ENCODE measurements at regions not wholly inside any gene's neighbourhood (a gene's known extent, or its start where the extent isn't known, plus 50 kb on each side); places are given as distances from the start of the nearest gene placed in this dataset.
"Not testable (repeated sequence)": the region's sequence is repeated elsewhere in the genome, so short reads cannot be mapped to it uniquely, and the experiment has no call there.

DNA sequence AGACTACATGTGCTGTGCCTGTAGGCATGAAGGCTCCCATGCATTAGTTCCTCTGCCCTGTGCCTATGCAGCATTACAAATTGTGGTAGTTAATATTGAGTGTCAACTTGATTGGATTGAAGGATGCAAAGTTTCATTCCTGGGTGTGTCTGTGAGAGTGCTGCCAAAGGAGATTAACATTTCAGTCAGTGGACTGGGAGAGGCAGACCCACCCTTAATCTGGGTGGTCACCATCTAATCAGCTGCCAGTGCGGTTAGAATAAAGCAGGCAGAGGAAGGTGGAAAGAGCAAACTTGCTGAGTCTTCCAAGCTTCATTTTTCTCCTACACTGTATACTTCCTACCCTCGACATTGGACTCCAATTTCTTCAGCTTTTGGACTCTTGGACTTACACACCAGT lies 460.2 kb upstream of the SMIM31 start:
- DNase-seq (ENCODE audit: low read depth in 1 of 2, low spot score in 1 of 2), result no peak

GRCh38 chr4:164301430-164301829 lies 452.5 kb upstream of the SMIM31 start:
- no peak for DNase-seq (ENCODE audit: low read depth in 1 of 2, low spot score in 1 of 2)

DNA sequence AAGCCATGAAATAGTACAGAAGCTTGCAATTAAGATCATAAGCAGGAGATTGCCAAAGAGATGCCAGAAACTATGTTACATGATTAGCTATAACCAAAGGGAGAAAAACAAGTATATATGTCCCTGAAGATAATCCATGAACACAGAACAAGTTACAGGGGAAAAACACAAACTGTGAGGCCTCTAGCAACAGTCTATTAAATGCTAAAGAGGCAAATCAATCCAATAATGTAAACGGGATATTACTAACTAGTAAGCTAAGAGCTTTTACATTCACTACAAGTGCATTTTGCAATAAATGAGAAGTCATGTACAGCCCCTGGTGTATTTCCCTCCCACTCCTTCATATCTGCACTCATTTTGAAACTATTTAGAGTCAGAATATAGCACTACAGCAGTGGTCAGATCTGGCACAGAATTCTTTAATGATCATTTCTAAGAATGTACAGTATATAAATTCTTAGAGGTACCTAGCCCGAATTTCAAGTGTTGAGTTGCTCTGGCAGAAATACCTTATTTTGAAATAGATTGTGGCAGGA lies 449.8 kb upstream of the SMIM31 start:
- DNase-seq (ENCODE audit: low read depth in 1 of 2, low spot score in 1 of 2), result no peak

- DNase-seq (ENCODE audit: low read depth in 1 of 2, low spot score in 1 of 2), result no peak
These were observed 449.1 kb upstream of the SMIM31 start for GRCh38 chr4:164304861-164305260.

DNA sequence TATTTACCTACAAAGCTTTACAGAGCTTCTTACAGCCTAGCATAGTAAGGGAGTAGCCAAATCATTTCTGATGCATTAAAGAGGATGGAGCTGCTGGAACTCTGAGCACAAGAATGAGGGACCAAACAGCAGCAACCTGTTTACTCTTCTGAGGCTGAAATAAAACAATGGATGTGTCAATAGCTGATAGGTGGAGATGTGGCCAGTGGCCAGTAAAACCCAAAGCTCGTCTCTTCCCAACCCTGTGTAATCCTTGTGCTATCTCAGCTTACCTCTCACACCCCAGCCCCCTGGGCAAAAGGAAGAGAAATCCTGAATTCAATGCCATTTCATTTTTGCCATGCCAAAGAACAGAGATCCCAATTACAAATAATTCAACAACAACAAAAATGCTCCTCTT lies 446.7 kb upstream of the SMIM31 start:
- DNase-seq (ENCODE audit: low read depth in 1 of 2, low spot score in 1 of 2), result no peak

DNA sequence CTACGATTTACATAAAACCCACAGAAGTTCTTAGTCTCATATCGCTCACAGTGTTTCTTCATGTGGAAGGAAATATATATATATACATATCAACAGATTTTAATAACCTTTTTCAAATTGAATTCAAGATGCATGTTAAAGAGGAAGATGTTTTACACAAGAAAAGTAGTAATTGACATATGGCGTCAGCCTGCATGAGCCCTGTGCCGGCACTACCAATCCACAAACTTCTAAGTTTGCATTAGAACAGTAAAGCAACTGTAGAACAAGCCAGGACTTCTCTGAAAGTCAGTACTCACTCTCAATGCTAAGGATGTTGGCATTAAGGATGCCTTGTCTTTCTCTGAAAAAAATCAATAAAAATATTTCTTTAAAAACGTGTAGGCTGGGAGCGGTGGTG lies 441.3 kb upstream of the SMIM31 start:
- no peak for DNase-seq (ENCODE audit: low read depth in 1 of 2, low spot score in 1 of 2)

DNA sequence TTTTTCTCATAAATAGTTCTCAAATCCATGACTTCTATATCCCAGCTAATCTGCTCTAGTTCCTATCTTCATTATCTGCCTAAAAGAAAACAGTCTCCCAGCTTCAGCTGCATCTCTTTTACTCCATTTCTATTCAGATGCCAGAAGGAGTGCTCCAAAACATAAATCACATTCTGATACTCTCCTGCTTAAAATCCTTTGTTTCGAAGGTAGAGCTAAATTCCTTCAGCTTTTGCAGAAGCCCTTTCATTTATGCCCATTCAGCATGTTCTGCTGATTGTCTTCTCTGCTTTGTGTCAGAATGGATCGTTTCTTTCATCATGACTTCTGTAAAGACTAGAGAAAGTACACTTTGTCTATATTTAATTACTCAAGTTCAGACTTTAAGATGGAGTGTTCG lies 440.1 kb upstream of the SMIM31 start:
- DNase-seq (ENCODE audit: low read depth in 1 of 2, low spot score in 1 of 2), result no peak

- DNase-seq (ENCODE audit: low read depth in 1 of 2, low spot score in 1 of 2), result no peak
These were observed 435.6 kb upstream of the SMIM31 start for GRCh38 chr4:164318350-164318749.

GRCh38 chr4:164319688-164320087 lies 434.2 kb upstream of the SMIM31 start:
- no peak for DNase-seq (ENCODE audit: low read depth in 1 of 2, low spot score in 1 of 2)

DNA sequence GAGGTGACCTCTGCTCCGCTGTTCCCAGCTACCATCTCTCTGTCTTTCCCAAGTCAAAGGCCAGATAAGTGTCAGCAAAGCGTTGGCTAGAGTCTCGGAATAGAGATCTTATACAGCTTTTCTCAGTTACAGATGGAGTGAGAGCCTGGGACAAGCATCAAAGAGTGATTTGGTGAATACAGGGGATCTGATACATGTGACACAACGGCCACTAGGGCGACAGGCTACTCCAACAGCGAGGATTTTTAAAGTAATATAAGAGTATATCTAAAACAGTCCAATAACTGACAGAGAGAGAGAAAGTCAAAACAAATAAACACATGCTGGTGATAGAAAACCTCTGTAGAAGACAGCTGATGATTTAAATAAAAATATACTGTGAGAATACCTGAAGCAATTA lies 433.1 kb upstream of the SMIM31 start:
- DNase-seq (ENCODE audit: low read depth in 1 of 2, low spot score in 1 of 2), result no peak

GRCh38 chr4:164326056-164326455 lies 427.9 kb upstream of the SMIM31 start:
- no peak for DNase-seq (ENCODE audit: low read depth in 1 of 2, low spot score in 1 of 2)

DNA sequence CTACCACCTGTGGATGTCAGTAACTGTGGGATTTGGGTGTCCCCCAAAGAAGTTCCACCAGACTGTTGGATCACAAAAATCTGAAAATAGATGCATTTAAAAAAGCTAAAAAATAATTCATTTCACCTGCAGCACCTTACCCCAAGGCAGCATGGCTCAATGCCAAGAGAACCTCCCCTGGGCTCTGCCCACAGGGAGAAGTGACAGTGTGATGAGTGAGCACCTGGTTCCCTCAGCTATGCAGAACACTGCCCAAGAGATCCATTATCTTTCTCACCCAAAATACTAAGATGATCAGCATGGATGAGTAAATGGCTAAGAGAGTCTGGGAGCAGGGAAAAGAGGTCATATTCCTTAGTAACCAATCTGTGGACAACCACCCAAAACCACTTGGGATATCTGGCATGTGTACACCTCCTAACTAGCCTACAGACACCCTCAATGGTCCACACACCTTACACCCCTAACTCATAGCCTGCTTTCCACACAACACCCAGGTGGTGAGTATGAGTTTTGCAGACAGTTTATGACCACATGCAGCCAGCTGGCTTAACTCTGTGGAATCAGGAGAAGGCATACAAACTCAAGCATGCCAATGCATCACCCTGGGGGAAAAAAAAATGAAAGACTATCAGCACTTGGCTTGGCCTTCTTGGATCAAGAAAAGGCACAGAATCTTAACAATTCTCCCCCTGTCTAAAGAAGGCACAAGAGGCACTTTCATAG lies 416.5 kb upstream of the SMIM31 start:
- DNase-seq (ENCODE audit: low read depth in 1 of 2, low spot score in 1 of 2), result no peak

GRCh38 chr4:164343472-164343976 lies 410.4 kb upstream of the SMIM31 start:
- no peak for DNase-seq (ENCODE audit: low read depth in 1 of 2, low spot score in 1 of 2)

DNA sequence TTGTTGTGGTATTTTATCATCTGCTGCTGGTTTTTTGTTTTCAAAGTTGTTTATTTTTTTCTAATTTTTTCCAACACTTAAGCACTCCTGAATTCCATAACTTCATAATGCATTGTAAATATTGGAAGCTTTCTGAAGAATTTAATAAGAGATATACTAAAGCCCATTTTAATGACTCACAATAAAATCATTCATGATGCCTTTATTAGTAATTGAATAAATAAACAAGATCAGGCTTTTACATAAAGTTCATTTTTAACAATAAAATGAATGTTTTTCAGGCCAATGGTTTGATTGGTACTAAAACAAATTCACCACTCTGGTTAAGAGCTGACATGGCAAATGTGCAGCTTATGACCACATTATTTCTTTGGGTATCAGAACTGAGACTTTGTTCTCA lies 408.2 kb upstream of the SMIM31 start:
- DNase-seq (ENCODE audit: low read depth in 1 of 2, low spot score in 1 of 2), result no peak

DNA sequence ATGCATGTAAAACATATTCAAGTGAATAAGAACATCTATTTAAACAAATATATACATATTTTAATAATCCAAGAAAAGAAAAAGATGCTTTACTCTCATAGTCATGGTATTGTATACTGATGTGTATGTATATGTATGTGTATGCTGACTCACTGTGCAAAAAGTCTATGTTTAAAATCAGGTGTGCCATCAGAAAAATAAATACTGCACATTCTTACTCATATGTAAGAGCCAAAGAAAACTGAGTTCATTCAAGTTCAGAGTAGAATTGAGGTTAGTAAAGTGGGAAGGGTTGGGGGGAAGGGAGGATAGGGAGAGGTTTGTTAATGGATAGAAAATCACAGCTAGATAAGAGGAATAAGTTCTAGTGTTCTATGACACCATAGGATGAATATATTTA lies 403.9 kb upstream of the SMIM31 start:
- no peak for DNase-seq (ENCODE audit: low read depth in 1 of 2, low spot score in 1 of 2)

GRCh38 chr4:164350716-164351115 lies 403.2 kb upstream of the SMIM31 start:
- not testable (repeated sequence) for DNase-seq (ENCODE audit: low read depth in 1 of 2, low spot score in 1 of 2)

DNA sequence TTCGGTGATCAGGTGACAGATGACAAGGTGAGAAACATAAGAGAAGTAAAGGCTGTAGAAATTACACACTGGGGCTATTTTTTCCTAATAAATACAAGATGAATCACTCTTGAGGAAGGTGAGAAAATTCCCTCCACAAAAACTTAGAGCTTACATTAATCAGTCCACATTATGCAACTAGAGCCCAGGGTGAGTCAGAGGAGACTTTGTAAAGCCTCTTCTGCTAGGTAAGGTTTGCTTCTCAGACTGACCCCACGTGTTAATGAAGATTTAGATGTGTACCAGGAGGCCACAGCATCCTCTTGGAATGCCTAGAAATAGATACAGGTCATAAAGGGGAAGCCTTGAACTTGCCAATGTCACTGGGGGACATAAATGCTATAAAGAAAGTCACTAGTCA lies 396.0 kb upstream of the SMIM31 start:
- DNase-seq (ENCODE audit: low read depth in 1 of 2, low spot score in 1 of 2), result no peak

GRCh38 chr4:164358400-164358799 lies 395.5 kb upstream of the SMIM31 start:
- DNase-seq (ENCODE audit: low read depth in 1 of 2, low spot score in 1 of 2), result no peak

DNA sequence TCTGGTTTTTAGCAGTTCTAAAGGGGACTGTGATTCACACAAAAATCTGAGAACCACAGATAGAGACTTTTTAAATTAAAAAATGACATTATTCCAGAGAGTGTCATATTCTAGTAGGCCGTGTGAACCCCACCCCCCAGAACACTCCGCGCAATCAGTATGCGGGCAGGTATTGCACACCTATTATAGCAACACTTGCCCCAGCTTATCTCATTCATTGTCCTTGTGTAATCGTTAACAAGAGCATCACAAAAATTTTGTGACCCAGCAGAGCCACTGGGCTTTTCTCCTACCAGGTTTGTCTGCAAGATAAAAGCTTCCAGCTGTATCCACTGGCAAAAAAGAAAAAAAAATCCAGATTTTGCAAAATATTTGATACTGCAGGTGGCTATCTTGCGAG lies 394.1 kb upstream of the SMIM31 start:
- DNase-seq (ENCODE audit: low read depth in 1 of 2, low spot score in 1 of 2), result no peak

DNA sequence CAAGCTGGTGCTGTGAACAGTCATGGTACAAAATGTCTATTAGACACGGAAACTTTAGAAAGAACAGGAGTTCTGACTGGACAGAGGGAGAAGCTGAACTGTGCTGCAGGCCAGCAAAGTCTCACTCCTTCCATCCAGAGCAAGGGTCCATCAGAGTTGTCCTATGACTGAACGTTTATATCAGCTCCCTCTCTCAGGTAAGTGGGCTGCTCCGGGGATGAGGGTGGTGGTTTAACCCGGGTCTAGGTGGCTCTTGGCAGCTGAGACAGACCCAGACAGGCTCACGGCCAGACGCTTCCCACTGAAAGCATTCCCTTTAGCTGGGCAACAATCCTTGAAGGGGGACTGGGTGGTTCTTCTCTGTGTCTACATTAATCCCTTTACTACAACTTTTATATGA lies 385.0 kb upstream of the SMIM31 start:
- DNase-seq (ENCODE audit: low read depth in 1 of 2, low spot score in 1 of 2), result no peak

GRCh38 chr4:164373021-164373420 lies 380.9 kb upstream of the SMIM31 start:
- no peak for DNase-seq (ENCODE audit: low read depth in 1 of 2, low spot score in 1 of 2)

- DNase-seq (ENCODE audit: low read depth in 1 of 2, low spot score in 1 of 2), result no peak
These were observed 376.7 kb upstream of the SMIM31 start for GRCh38 chr4:164377277-164377676.

- DNase-seq (ENCODE audit: low read depth in 1 of 2, low spot score in 1 of 2), result no peak
These were observed 375.6 kb upstream of the SMIM31 start for GRCh38 chr4:164378361-164378760.
